GM12878 (cell line): ENCODE measurements at regions not wholly inside any gene's neighbourhood (a gene's known extent, or its start where the extent isn't known, plus 50 kb on each side); places are given as distances from the start of the nearest gene placed in this dataset.

Experiments
- BRCA1 ChIP-seq: IDR thresholded peaks from 2 replicates; pipeline ENCODE4 v1.6.1; 2011; ENCODE audit warnings: low read depth, low read length, improper control_type of control experiment
- CBX3 ChIP-seq: fragments of 200-600 bp; sonication (generic); IDR thresholded peaks from 2 replicates; pipeline ENCODE4 v1.6.1; 2016; ENCODE audit warnings: low read depth, borderline replicate concordance
- CTCF ChIP-seq, 3 experiments: IDR thresholded peaks in 2 of 3; conservative IDR thresholded peaks in 1 of 3; 2 replicates each; pipeline ENCODE4 v1.5.1; 2011; ENCODE audit warnings: low read depth in 3 of 3, low read length in 3 of 3, mild to moderate bottlenecking in 3 of 3, control low read depth in 2 of 3, moderate library complexity in 2 of 3, inconsistent platforms in 1 of 3, mixed read lengths in 1 of 3; ENCODE audit not compliant: control insufficient read depth in 2 of 3, insufficient read depth in 1 of 3; ENCODE audit errors: extremely low read depth in 1 of 3
- MTA2 ChIP-seq: fragments of 450-650 bp; IDR thresholded peaks from 2 replicates; pipeline ENCODE4 v1.6.1; 2016; ENCODE audit warnings: low read depth, mild to moderate bottlenecking, moderate library complexity
- RAD21 ChIP-seq: IDR thresholded peaks from 2 replicates; pipeline ENCODE4 v1.6.1; 2011; ENCODE audit warnings: mild to moderate bottlenecking, low read depth, low read length, moderate library complexity; ENCODE audit not compliant: insufficient read depth
- REST ChIP-seq: IDR thresholded peaks from 2 replicates; pipeline ENCODE4 v1.6.1; 2012; ENCODE audit warnings: mild to moderate bottlenecking, low read depth, low read length
- SIX5 ChIP-seq: IDR thresholded peaks from 2 replicates; pipeline ENCODE4 v1.6.1; 2011; ENCODE audit warnings: mild to moderate bottlenecking, low read depth, low read length, moderate library complexity; ENCODE audit not compliant: severe bottlenecking
- TARDBP ChIP-seq: IDR thresholded peaks from 2 replicates; pipeline ENCODE4 v1.6.1; 2016; ENCODE audit warnings: borderline replicate concordance
- TCF12 ChIP-seq: IDR thresholded peaks from 2 replicates; pipeline ENCODE4 v1.6.1; 2011; ENCODE audit warnings: low read depth, mild to moderate bottlenecking, low read length
- ZBED1 ChIP-seq: IDR thresholded peaks from 2 replicates; pipeline ENCODE4 v1.6.1; 2016; ENCODE audit warnings: borderline replicate concordance
- TF ChIP-seq, protein P1 (sequence below): fragments of 450-650 bp; IDR thresholded peaks from 2 replicates; pipeline ENCODE4 v1.6.1; 2017; ENCODE audit warnings: mild to moderate bottlenecking, moderate library complexity

DNA sequence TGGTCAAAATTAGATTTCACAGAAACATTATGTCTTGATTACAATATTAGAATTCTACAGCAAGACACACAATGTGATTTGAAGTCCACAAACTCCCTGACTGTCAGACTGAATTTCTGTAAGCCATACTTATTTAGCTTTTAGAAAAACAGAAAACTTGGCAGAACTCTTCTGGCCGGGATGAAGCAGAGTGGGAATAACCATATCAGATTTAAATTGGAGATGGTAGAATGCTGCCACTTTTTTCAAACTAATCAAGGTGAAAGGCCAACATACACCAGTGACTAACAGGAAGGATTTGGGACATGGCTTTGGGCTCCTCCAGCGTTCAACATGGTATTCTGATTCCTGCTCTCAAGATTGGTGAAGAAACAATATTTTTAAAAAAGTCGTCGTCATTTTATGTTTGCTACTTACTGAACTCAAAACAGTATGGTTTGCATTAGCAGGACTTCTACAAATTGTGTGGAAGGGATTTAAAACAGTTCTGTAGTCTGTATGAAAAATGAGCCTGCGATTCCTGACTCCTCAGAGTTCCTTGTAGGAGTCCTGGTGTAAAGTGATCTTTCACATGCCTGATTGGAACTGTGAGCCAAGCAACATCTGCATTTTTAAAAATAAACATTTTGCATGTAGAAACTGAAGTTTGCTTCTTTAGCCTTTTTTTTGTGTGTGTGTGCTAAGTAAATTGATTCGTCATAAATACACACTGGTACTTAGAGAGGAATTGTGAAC, 297.9 kb upstream of the SOX4 start:
- no peak for TF ChIP-seq REST
- no peak for TF ChIP-seq SIX5
- TF ChIP-seq MTA2, result no peak
- no peak for TF ChIP-seq RAD21
- TF ChIP-seq TCF12, result no peak
- TF ChIP-seq CBX3, result no peak
- no peak for TF ChIP-seq BRCA1
- TF ChIP-seq, protein P1, sequence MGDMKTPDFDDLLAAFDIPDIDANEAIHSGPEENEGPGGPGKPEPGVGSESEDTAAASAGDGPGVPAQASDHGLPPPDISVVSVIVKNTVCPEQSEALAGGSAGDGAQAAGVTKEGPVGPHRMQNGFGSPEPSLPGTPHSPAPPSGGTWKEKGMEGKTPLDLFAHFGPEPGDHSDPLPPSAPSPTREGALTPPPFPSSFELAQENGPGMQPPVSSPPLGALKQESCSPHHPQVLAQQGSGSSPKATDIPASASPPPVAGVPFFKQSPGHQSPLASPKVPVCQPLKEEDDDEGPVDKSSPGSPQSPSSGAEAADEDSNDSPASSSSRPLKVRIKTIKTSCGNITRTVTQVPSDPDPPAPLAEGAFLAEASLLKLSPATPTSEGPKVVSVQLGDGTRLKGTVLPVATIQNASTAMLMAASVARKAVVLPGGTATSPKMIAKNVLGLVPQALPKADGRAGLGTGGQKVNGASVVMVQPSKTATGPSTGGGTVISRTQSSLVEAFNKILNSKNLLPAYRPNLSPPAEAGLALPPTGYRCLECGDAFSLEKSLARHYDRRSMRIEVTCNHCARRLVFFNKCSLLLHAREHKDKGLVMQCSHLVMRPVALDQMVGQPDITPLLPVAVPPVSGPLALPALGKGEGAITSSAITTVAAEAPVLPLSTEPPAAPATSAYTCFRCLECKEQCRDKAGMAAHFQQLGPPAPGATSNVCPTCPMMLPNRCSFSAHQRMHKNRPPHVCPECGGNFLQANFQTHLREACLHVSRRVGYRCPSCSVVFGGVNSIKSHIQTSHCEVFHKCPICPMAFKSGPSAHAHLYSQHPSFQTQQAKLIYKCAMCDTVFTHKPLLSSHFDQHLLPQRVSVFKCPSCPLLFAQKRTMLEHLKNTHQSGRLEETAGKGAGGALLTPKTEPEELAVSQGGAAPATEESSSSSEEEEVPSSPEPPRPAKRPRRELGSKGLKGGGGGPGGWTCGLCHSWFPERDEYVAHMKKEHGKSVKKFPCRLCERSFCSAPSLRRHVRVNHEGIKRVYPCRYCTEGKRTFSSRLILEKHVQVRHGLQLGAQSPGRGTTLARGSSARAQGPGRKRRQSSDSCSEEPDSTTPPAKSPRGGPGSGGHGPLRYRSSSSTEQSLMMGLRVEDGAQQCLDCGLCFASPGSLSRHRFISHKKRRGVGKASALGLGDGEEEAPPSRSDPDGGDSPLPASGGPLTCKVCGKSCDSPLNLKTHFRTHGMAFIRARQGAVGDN, result no peak
- no peak for TF ChIP-seq ZBED1
- no peak for TF ChIP-seq CTCF (IDR thresholded peaks at IDR 0.05 in 2 of 3, conservative IDR thresholded peaks at IDR 0.05 in 1 of 3; ENCODE audit: control insufficient read depth in 2 of 3, extremely low read depth in 1 of 3, insufficient read depth in 1 of 3, low read depth in 3 of 3, low read length in 3 of 3)
- TF ChIP-seq TARDBP, result no peak
